GM12878 (cell line): ENCODE measurements at regions not wholly inside any gene's neighbourhood (a gene's known extent, or its start where the extent isn't known, plus 50 kb on each side); places are given as distances from the start of the nearest gene placed in this dataset.

Experiments
- ATAC-seq: fragments of 200-7000 bp; cut with Tn5 transposase; 3 replicates; pipeline ENCODE4 v1.9.1; 2020; ENCODE audit warnings: mild to moderate bottlenecking, moderate library complexity
- BruUV-seq: library from RNA; stranded (reverse); fragments of 400-500 nt; replicated peaks from 2 replicates; lab custom pipeline; 2021; lab: Mats Ljungman, UMichigan
- CTCF ChIA-PET: fragments of 300-600 bp; sonication (Branson Sonifier 250); formaldehyde crosslinking; extraction: SDS; loops from one replicate; lab custom pipeline; 2021; ENCODE audit warnings: inconsistent platforms; lab: Yijun Ruan, JAX
- POLR2A ChIA-PET: fragments of 350-600 bp; formaldehyde crosslinking; extraction: SDS; loops from one replicate; lab custom pipeline; 2021; ENCODE audit warnings: inconsistent platforms; lab: Charles Lee
- RAD21 ChIA-PET: fragments of 300-600 bp; sonication (Branson Sonifier 250); formaldehyde crosslinking; loops from one replicate; lab custom pipeline; 2023; ENCODE audit warnings: antibody characterized with exemption; ENCODE audit not compliant: unreplicated experiment; lab: Charles Lee
- SMC1A ChIA-PET: fragments of 300-600 bp; sonication (Branson Sonifier 250); formaldehyde crosslinking; loops from one replicate; lab custom pipeline; 2023; ENCODE audit not compliant: unreplicated experiment, uncharacterized antibody; lab: Charles Lee
- DNase-seq: peaks from one replicate; pipeline ENCODE4 v3.0.0-alpha.2; 2011; ENCODE audit warnings: low read depth, low spot score
- FAIRE-seq: peaks from 3 replicates; lab custom pipeline; 2011; peaks lifted over from hg19 to GRCh38; lab: Jason Lieb, UNC
- H2AFZ ChIP-seq: 2 replicates; pipeline ENCODE4 v1.6.0; 2011; ENCODE audit warnings: low read depth, low read length, control low read depth; ENCODE audit not compliant: control insufficient read depth
- H3K27ac ChIP-seq: 2 replicates; pipeline ENCODE4 v1.5.1; 2011; ENCODE audit warnings: control low read depth; ENCODE audit not compliant: control insufficient read depth, insufficient read depth
- H3K27me3 ChIP-seq, 2 experiments: replicated peaks in 1 of 2; 2 replicates each; pipeline versions ENCODE4 v1.6.0 to v1.6.1; 2011; ENCODE audit warnings: low read length in 1 of 2; ENCODE audit not compliant: control insufficient read depth in 2 of 2, insufficient read depth in 2 of 2
- H3K36me3 ChIP-seq, 2 experiments: 2 replicates each; pipeline ENCODE4 v1.5.1; 2011; ENCODE audit warnings: low read length in 1 of 2; ENCODE audit not compliant: control insufficient read depth in 2 of 2, insufficient read depth in 2 of 2
- H3K4me1 ChIP-seq: 2 replicates; pipeline ENCODE4 v1.6.1; 2011; ENCODE audit warnings: mild to moderate bottlenecking, low read length, moderate library complexity, mixed read lengths; ENCODE audit not compliant: control insufficient read depth, insufficient read depth
- H3K4me2 ChIP-seq: 2 replicates; pipeline ENCODE4 v1.6.0; 2011; ENCODE audit warnings: control low read depth; ENCODE audit not compliant: control insufficient read depth, insufficient read depth
- H3K4me3 ChIP-seq: fragments of 200-600 bp; sonication (generic); 2 replicates; pipeline ENCODE4 v1.5.1; 2016
- H3K79me2 ChIP-seq: 2 replicates; pipeline ENCODE4 v1.6.0; 2011; ENCODE audit warnings: low read length; ENCODE audit not compliant: control insufficient read depth, insufficient read depth
- H3K9ac ChIP-seq: 2 replicates; pipeline ENCODE4 v1.8.0; 2011; ENCODE audit warnings: low read length, control low read depth, mixed read lengths; ENCODE audit not compliant: control insufficient read depth, insufficient read depth
- H3K9me3 ChIP-seq: replicated peaks from 3 replicates; pipeline ENCODE4 v1.5.1; 2011; ENCODE audit warnings: mild to moderate bottlenecking, low read length; ENCODE audit not compliant: control insufficient read depth, insufficient read depth
- H4K20me1 ChIP-seq: 2 replicates; pipeline ENCODE4 v1.6.0; 2011; ENCODE audit not compliant: control insufficient read depth, insufficient read depth
- EGR1 ChIP-seq, 2 experiments: IDR thresholded peaks; 1 replicate in 1 of 2; 2 replicates in 1 of 2; pipeline ENCODE4 v1.6.1; 2011 to 2012; ENCODE audit warnings: low read depth in 2 of 2, low read length in 2 of 2, borderline replicate concordance in 1 of 2, mild to moderate bottlenecking in 1 of 2, moderate library complexity in 1 of 2
- FOS ChIP-seq: IDR thresholded peaks from 3 replicates; pipeline ENCODE4 v1.6.1; 2011; ENCODE audit warnings: borderline replicate concordance; ENCODE audit not compliant: insufficient read length; ENCODE audit errors: extremely low read depth
- JUNB ChIP-seq: IDR thresholded peaks from 2 replicates; pipeline ENCODE4 v1.6.1; 2016; ENCODE audit warnings: antibody characterized with exemption, mild to moderate bottlenecking
- MEF2A ChIP-seq: IDR thresholded peaks from 2 replicates; pipeline ENCODE4 v1.6.1; 2011; ENCODE audit warnings: low read depth, mild to moderate bottlenecking, low read length, moderate library complexity; ENCODE audit not compliant: insufficient read depth
- NFYB ChIP-seq: IDR thresholded peaks from 2 replicates; pipeline ENCODE4 v1.6.1; 2011; ENCODE audit warnings: low read depth, mild to moderate bottlenecking, low read length, improper control_type of control experiment, moderate library complexity; ENCODE audit not compliant: insufficient read depth
- SIN3A ChIP-seq: IDR thresholded peaks from 2 replicates; pipeline ENCODE4 v1.6.1; 2012; ENCODE audit warnings: low read depth, low read length, improper control_type of control experiment
- TAF1 ChIP-seq: IDR thresholded peaks from 2 replicates; pipeline ENCODE4 v1.6.1; 2011; ENCODE audit warnings: mild to moderate bottlenecking, low read depth, low read length, borderline replicate concordance
- WGBS: methylation state at CpG from one replicate; pipeline ENCODE4 v1.1.6; 2016; ENCODE audit warnings: low lambda C conversion rate; ENCODE audit not compliant: insufficient replicate concordance, insufficient coverage; ENCODE audit errors: missing lambda C conversion rate; 5-methylcytosine and 5-hydroxymethylcytosine counted together
- in situ Hi-C: fragments of 300-500 bp; cut with MboI; formaldehyde crosslinking; loops from 9 replicates; pipeline ENCODE4 v1.14.3; 2018; ENCODE audit warnings: mixed read lengths
- intact Hi-C: fragments of 100-400 bp; cut with micrococcal nuclease; formaldehyde crosslinking; loops from one replicate; pipeline ENCODE4 v1.14.2; 2022; ENCODE audit not compliant: unreplicated experiment
- TF ChIP-seq, protein P1 (sequence below): fragments of 150-350 bp; IDR thresholded peaks from 2 replicates; pipeline ENCODE4 v1.6.1; 2014; ENCODE audit warnings: mild to moderate bottlenecking, low read depth, low read length

DNA sequence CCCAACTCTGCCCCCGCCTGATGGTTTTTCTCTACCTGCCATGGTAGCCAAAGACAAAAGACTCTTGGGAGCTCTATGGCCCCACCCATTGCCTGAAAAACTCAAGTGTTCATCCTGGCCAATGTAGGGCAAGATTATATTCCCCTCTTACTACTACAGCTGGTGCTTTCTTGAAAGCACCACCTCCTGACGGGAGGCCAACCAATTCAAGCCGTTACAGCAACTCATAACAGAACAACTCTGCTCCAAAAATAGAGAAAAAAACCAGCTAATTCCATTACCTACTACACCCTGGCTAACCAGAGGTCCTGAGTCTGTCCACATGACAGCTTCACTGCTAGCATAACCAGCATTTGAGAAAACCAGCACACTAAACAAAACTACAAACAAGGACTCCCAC lies 127.5 kb upstream of the GAREM1 start:
- no peaks in the 10 kb centered on the region for H3K9me3 ChIP-seq
- H3K4me1 ChIP-seq: no peaks in the 10 kb centered on the region
- POLR2A ChIA-PET: no interaction called here
- CTCF ChIA-PET: no interaction called here
- H3K9ac ChIP-seq: no peak overlapping the region
- in situ Hi-C loops (no loop called here), intact Hi-C loops (loop anchor here (10.0 kb wide), 1 partner anchor 337 kb away; no protein-coding TSS in a partner anchor)
- no TSS peak for BruUV-seq
- SMC1A ChIA-PET: no interaction called here
- no peak overlapping the region for H3K27ac ChIP-seq
- no peak overlapping the region for H3K4me2 ChIP-seq
- no peaks in the 10 kb centered on the region for H3K36me3 ChIP-seq
- FAIRE-seq (no peak), DNase-seq (no peak), ATAC-seq (no peak)
- TF ChIP-seq JUNB (peak; percentile 20; the same call in 1 of the 2 replicates), FOS (no peak), EGR1 (IDR thresholded peaks at IDR 0.05; ENCODE audit: borderline replicate concordance in 1 of 2, low read depth in 2 of 2, low read length in 2 of 2) (no peak), SIN3A (no peak), MEF2A (0 out of 2 replicates have a peak, but pooled peaks have one; percentile 37), NFYB (no peak), TAF1 (no peak)
- TF ChIP-seq, protein P1, sequence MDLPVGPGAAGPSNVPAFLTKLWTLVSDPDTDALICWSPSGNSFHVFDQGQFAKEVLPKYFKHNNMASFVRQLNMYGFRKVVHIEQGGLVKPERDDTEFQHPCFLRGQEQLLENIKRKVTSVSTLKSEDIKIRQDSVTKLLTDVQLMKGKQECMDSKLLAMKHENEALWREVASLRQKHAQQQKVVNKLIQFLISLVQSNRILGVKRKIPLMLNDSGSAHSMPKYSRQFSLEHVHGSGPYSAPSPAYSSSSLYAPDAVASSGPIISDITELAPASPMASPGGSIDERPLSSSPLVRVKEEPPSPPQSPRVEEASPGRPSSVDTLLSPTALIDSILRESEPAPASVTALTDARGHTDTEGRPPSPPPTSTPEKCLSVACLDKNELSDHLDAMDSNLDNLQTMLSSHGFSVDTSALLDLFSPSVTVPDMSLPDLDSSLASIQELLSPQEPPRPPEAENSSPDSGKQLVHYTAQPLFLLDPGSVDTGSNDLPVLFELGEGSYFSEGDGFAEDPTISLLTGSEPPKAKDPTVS: no peak
- H3K27me3 ChIP-seq: no peaks in the 10 kb centered on the region
- H3K4me3 ChIP-seq: no peak overlapping the region
- no peaks in the 10 kb centered on the region for H4K20me1 ChIP-seq
- RAD21 ChIA-PET: no interaction called here
- H3K79me2 ChIP-seq: no peaks in the 10 kb centered on the region
- H2AFZ ChIP-seq: no peak overlapping the region
- WGBS: 0% methylated on average over 3 of the region's 3 CpGs
